GM21528 (cell line): ENCODE measurements at regions not wholly inside any gene's neighbourhood (a gene's known extent, or its start where the extent isn't known, plus 50 kb on each side); places are given as distances from the start of the nearest gene placed in this dataset.
"Not testable (repeated sequence)": the region's sequence is repeated elsewhere in the genome, so short reads cannot be mapped to it uniquely, and the experiment has no call there.

Source experiments
- ATAC-seq: cut with Tn5 transposase; IDR thresholded peaks from one replicate; pipeline ENCODE4 v1.9.1; 2021; ENCODE audit warnings: mild to moderate bottlenecking, moderate library complexity; ENCODE audit not compliant: unreplicated experiment, low FRiP score

- no peak for ATAC-seq
Measured at GRCh38 chr2:43149482-43150107, 76.8 kb downstream of the ZFP36L2 start.

GRCh38 chr2:43146083-43146482, 80.3 kb downstream of the ZFP36L2 start:
- ATAC-seq, result no peak

GRCh38 chr2:43144263-43144662, 82.1 kb downstream of the ZFP36L2 start:
- no peak for ATAC-seq

- no peak for ATAC-seq
Measured at GRCh38 chr2:43143756-43144155, 82.7 kb downstream of the ZFP36L2 start.

GRCh38 chr2:43142921-43143438, 83.4 kb downstream of the ZFP36L2 start:
- ATAC-seq, result no peak

- not testable (repeated sequence) for ATAC-seq
Measured at GRCh38 chr2:43141636-43142151, 84.7 kb downstream of the ZFP36L2 start.

- no peak for ATAC-seq
Measured at GRCh38 chr2:43139996-43140621, 86.3 kb downstream of the ZFP36L2 start.

GRCh38 chr2:43139501-43139900, 86.9 kb downstream of the ZFP36L2 start:
- no peak for ATAC-seq

- ATAC-seq, result no peak
Measured at GRCh38 chr2:43138441-43138840, 88.0 kb downstream of the ZFP36L2 start.

- ATAC-seq, result no peak
Measured at GRCh38 chr2:43136876-43137275, 89.5 kb downstream of the ZFP36L2 start.

- no peak for ATAC-seq
Measured at GRCh38 chr2:43136011-43136799, 90.2 kb downstream of the ZFP36L2 start.

- ATAC-seq, result no peak
Measured at GRCh38 chr2:43135583-43135982, 90.8 kb downstream of the ZFP36L2 start.

GRCh38 chr2:43134571-43134889, 91.9 kb downstream of the ZFP36L2 start:
- no peak for ATAC-seq

GRCh38 chr2:43133708-43134570, 92.5 kb downstream of the ZFP36L2 start:
- ATAC-seq, result no peak

- no peak for ATAC-seq
Measured at GRCh38 chr2:43133336-43133707, 93.1 kb downstream of the ZFP36L2 start.

GRCh38 chr2:43132683-43133301, 93.6 kb downstream of the ZFP36L2 start:
- ATAC-seq, result no peak

GRCh38 chr2:43131890-43132682, 94.3 kb downstream of the ZFP36L2 start:
- no peak for ATAC-seq

GRCh38 chr2:43131051-43131889, 95.1 kb downstream of the ZFP36L2 start:
- no peak for ATAC-seq

- ATAC-seq, result no peak
Measured at GRCh38 chr2:43130548-43130875, 95.9 kb downstream of the ZFP36L2 start.
